Esophagus squamous epithelium (tissue), 4 donors: ENCODE measurements at regions not wholly inside any gene's neighbourhood (a gene's known extent, or its start where the extent isn't known, plus 50 kb on each side); places are given as distances from the start of the nearest gene placed in this dataset.

Source experiments
- POLR2A ChIP-seq, 4 donors: fragments of 450-650 bp; IDR thresholded peaks; one replicate each; pipeline ENCODE4 v1.6.1; 2017; ENCODE audit warnings: antibody characterized with exemption in 4 of 4, mild to moderate bottlenecking in 4 of 4, moderate library complexity in 3 of 4
- TF ChIP-seq, protein P1 (sequence below), 6 experiments: fragments of 450-650 bp in 4 of 6; fragments of 200-600 bp in 2 of 6; sonication (generic) in 2 of 6; IDR thresholded peaks; one replicate each; pipeline ENCODE4 v1.5.1; 2016 to 2019; ENCODE audit warnings: antibody characterized with exemption in 6 of 6, mild to moderate bottlenecking in 4 of 6, moderate library complexity in 4 of 6

GRCh38 chr18:51833850-51834249 lies 506.1 kb upstream of the DCC start:
- TF ChIP-seq, protein P1, sequence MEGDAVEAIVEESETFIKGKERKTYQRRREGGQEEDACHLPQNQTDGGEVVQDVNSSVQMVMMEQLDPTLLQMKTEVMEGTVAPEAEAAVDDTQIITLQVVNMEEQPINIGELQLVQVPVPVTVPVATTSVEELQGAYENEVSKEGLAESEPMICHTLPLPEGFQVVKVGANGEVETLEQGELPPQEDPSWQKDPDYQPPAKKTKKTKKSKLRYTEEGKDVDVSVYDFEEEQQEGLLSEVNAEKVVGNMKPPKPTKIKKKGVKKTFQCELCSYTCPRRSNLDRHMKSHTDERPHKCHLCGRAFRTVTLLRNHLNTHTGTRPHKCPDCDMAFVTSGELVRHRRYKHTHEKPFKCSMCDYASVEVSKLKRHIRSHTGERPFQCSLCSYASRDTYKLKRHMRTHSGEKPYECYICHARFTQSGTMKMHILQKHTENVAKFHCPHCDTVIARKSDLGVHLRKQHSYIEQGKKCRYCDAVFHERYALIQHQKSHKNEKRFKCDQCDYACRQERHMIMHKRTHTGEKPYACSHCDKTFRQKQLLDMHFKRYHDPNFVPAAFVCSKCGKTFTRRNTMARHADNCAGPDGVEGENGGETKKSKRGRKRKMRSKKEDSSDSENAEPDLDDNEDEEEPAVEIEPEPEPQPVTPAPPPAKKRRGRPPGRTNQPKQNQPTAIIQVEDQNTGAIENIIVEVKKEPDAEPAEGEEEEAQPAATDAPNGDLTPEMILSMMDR (IDR thresholded peaks at IDR 0.05): no peak
- TF ChIP-seq POLR2A (IDR thresholded peaks at IDR 0.05): no peak
